ENCODE measurements at regions not wholly inside any gene's neighbourhood (a gene's known extent, or its start where the extent isn't known, plus 50 kb on each side); places are given as distances from the start of the nearest gene placed in this dataset.

DNA sequence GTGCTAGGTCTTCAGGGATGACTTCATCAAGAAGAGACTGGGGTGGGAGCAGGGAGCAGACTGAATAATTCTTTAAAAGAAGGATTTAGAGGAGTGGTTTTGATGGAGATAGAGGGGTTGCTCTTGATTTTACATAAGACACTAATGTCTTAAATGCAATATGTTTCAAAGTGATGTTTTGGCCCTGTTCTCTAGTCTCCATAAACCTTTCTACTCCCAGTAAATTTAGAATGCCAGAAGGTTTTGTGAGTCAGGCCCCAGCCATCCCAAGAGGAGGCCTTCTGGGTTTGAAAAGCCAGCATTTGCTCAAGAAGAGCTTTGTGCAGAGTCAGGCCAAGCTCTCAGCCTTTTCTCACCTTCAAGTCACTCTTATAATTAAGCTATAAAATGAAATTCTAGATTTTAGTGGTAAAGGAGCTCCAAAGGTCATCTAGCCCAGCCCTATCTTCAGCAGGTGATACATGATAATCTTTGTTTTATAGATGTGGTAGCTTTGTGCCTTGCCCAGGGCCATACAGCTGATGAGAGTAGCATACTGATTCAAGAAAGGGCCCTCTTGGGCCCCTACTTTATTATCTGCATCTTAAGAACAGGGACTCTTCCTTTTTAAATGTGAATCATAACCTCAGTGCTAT is 122.8 kb upstream of the MTNR1B start:
- DNase-seq = no peak

DNA sequence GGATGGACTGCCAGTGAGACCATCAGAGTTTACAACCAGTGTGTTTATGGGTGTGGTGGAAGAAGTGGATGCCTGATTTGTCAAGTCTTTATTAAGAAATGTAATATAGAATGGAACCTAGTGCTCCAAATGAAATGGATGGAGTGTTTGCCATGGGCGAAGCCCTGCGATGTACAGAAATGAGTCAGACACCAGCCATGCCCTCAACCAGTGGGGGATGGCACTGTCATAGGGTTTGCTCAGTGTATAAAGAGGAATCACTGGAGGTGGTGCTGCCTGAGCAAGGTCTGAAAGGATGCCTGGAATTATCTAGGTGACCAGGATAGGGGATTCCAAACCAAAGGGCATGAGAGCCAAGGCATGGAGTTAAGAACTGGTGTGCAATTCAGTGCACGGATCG is 120.9 kb upstream of the MTNR1B start:
- no peak for DNase-seq

DNA sequence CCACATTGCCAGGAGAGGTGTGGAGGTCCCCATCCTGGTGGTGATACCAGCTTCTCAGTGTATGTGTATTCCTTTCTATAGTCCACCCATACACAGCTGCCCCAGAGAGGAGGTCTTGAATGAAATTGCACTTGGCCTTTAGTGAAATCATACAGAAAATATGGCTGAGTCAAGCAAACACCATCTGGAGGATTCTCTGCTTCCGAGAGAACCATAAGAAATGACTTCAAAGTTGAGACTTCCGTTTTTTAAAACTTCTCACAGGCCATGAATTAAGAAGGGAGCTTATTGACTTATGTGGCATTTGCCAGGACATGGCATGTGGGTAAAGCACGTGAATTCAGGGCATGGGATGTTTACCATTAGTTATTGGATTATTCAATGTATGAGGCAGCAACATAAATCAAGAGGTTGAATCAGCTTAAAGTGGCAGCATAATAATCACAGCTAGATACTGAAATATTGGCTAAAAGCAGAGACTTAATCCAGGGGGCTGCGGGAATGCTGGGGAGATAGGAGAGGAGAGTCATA is 119.1 kb upstream of the MTNR1B start:
- no peak for DNase-seq

DNA sequence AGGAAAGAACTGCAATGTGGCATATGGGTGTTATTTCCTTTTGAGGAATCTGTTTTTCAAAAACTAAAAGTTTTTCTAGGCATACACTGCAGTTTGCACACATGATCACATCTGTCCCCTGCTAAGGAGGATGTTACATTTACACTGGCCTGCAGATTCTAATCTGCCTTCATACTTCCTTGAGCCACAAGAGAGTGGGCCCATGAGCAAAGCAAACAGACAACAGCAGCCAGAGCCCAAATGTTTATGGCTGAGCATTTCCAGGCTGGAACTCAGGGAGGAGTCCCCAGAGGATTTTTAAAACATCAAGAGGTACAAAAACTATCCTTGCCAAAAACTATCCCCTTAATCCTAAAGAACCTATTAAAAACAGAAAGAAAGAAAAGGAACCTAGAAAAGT is 117.2 kb upstream of the MTNR1B start:
- DNase-seq = no peak

DNA sequence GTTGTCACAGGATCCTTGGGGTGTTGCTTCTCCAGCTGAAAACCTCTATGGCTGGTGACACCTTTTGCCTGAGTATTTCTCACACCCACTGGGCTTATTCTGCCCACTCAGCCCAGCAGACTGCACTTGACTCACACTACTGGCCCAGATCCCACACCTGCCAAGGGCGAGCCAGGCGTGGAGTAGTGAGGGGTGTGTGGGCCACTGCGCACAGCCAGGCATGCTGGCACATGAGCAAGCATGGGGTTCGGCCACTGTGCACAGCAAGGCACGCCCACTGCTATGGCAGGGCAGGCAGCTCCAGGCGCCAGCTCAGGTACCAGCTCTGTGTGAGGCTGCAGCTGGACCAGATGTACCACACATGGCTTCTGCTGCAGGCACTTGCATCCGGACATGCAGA is 116.5 kb upstream of the MTNR1B start:
- DNase-seq = no peak

DNA sequence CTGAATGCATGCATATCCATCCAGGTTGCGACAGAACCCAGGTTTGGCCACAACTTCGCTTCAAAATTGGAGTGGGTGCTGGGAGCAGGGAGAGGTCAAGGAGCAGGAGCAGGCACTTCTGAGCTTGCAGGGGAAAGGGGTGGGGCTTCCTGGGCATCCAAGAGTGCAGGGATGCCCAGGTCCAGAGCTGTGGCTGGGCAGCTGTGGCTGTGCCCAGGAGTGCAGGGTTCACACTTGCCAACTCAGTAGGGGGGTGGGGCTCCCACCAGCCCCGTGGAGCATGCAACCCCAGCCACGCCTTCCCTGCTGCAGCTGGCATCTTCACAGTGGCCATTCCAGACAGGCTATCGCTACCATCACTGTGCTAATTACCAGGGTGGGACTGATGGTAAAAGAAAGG is 115.3 kb upstream of the MTNR1B start:
- DNase-seq = no peak

DNA sequence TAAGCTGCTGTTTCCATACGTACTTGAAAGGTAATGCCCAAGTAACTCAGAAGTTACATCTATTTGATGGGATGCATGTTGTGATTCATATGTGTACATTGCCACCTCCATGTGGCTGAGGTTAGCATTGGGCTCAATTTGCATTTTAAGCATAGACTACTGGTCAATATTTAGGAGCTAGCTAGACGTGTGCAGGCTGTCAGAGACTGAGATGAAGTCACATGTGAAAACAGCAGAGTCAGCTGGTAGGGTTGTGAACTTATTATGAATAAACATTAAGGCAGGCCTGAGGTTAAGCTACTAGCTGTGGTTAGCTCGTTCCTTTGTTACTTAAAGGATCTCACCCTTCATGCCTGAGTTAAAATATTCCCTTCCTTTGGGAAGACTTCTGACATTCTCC is 114.5 kb upstream of the MTNR1B start:
- no peak for DNase-seq

DNA sequence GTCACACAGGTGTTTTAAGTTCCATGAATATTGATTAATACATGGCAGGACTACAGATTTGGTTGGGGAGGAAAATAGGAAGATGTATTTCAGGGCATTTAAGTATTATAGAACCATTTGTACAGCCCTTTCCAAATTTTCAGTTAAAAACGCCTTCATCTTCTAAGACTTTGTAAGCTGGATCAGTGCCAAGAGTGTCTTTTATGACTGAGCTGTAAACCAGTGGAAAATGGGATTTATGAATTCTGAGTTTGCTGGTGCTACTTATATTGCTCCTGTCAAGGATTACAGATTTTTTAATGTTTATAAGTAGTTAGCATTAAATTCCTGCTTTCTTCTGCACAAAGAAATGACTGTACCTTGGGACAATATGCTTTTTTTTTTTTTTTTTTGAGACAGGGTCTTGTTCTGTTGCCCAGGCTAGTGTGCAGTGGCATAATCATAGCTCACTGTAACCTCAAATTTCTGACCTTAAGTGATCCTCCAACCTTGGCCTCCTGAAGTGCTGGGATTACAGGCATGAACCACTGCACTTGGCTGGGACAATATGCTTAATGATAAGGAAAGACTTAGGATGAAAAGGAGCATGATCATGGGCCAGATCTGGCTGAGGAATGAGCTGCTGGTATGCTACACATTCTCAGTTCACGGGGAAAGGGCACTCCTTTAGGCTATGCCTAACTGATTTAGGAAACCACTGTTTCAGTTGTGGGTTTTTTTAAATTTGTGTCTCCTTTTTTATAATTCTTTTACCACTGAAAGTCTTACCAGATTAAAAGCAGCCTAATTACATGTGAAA is 113.6 kb upstream of the MTNR1B start:
- DNase-seq = no peak

DNA sequence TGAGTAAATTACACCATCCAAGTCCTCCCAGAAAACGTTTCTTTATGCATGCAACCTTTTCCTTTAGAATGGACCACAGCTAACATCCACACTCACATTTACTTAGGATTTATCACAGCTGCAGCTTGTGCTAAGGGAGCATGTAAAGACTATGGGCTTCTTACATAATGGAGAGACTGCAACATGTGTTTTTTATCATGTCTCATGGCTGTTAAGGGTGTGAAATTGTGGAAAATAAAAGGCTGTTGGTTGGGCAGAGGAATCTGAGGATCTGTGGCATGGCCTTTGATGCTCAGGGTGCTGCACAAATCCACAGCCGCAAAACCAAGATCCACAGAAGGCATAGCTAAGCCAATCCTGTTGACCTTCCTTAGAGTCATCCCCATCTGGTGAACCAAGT is 112.0 kb upstream of the MTNR1B start:
- no peak for DNase-seq

DNA sequence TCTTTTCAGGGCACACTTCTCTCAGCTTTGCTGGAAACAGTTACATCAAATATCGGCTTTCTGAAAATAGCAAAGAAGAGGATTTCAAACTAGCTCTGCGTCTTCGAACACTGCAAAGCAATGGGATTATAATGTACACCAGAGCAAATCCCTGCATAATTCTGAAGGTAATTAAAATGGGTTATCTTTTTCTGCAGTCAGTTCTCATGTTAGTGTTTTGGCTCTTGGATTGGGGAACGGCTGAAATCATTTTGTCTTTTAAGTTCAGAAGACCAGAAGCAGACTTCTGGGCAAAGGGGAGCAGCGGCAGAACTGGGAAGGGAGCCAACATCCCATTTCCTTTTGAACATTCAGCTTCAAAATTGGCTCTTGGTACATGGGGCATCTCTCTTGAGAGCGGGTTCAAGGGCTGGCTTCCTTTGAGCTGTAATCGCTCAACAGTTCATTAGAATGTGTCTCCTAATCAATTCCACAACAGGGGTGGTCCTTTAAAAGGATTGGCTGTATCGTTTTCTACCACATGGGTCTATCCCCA is 110.2 kb upstream of the MTNR1B start:
- DNase-seq = no peak

DNA sequence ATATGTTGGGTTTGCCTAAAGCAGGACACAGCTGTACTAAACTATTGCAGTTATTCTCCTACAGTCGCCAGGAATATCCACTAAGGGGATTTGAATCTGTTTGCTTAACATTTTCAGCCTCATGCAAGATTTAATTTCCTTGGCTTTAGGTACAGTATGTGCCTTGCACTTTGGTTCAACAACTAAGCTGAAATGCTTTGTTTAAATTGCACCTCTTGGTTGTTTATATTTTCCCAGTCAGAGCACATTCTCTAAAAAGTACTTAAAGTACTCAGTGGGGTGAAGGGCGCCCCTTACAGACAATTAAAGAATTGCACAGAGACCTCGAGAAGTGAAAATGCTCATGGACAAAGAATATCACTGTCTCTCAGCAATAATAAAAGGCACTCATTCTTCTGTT is 107.8 kb upstream of the MTNR1B start:
- no peak for DNase-seq

DNA sequence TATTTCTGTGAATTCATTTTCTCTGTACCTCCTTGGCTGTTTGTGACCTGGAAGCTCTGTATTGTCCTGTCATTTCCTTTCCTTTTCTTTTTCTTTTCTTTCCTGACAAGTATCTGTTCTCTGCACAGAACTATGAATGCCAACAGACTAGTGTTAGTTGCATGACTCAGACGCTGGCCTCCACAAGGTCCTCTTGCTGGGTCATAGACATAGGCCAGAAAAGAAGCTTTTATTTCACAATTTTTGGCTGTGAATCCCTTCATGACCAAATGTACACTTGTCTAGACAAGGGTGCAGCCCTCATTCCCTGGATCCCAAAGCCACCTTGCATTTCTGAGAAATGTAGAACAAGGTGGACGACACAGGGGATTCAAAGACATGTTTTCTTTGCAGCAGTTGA is 104.1 kb upstream of the MTNR1B start:
- DNase-seq = no peak

DNA sequence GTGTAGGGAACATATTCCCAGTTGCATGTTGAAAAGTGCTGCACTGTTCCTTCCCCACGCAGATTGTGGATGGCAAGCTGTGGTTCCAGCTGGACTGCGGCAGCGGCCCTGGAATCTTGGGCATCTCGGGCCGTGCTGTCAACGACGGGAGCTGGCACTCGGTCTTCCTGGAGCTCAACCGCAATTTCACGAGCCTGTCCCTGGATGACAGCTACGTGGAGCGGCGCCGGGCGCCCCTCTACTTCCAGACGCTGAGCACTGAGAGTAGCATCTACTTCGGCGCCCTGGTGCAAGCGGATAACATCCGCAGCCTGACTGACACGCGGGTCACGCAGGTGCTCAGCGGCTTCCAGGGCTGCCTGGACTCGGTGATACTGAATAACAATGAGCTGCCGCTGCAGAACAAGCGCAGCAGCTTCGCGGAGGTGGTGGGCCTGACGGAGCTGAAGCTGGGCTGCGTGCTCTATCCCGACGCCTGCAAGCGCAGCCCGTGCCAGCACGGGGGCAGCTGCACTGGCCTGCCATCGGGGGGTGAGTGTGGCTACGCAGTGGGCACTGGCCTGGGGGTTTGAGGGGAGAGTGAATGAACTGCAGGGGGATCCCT is 102.7 kb upstream of the MTNR1B start:
- DNase-seq = no peak

DNA sequence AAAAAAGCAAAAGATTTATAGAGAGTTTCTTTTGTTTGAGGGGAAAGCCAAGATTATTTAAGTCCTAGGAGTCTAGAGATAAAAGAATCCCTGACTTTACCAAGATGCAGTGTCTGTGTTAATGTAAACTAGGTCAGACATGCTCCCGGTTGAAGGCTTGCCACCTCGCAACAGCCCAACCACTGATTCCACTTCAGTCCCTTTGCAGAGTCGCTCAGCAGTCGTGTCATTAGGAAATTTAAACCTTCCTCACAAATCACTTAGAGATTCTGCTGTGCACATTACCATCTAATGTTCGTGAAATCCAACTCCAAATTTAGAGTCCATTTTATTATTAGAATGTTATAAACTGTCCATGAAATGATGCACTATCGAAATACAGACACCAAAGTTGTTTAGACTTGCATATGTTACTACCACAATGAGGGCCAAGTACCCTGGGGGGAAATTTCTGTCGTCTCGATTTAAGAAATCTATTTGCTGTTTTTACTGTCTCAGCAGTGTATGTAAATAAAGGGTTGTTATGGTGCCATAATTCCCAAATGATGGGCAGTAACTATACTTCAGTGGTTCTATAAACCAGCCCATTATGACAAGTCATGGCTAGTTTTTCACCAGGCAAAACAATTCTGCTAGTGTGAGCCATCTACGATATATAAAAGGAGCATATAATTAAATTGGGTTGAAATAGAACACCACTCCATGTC is 101.4 kb upstream of the MTNR1B start:
- no peak for DNase-seq

DNA sequence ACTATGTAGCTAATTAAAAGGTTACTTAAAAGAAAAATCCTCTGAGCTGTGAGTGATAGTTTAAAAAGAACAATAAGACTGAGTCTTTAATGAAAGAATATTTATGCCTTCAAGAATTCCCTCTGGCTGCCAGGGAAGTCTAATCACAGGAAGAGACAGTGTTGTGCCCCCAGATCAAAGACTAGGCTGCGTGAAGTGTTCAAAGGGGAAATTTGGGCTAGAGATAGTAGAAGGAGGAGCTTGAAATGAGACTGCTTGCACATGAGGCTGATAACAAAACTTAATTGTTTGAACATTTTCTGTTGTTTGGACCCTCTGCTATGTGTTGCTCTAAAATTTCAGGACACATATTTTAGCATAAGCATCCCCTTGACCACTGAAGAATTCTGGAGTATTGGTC is 99.7 kb upstream of the MTNR1B start:
- DNase-seq = no peak

DNA sequence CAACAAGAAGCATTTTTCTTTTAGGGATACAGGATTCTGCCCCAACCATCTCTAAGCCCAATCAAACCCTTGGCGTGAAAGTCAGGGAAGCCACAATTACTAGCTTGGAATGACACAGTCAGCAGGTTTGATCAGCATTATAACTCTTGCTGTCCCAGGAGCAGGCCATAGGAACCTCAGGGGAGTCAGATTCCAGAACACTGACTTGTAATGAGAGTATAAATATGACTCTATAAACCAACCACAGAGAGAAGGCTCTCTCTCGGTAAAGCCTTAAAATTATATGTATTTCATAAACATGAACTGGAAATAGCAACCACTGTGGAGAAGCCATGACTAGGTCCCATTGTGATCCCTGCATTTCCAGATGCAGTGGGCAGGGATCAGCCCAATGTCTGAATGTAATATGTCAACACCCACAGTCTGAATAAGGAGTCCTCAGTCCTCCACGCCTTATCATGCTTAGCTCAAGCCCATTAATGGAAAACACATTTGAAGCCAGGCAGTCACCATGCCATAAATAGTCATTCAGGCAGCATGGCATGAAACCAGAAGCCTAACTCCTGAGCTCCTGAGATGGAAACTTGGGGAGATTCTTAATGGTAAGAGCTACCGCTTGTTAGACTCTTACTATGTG is 99.1 kb upstream of the MTNR1B start:
- no peak for DNase-seq

DNA sequence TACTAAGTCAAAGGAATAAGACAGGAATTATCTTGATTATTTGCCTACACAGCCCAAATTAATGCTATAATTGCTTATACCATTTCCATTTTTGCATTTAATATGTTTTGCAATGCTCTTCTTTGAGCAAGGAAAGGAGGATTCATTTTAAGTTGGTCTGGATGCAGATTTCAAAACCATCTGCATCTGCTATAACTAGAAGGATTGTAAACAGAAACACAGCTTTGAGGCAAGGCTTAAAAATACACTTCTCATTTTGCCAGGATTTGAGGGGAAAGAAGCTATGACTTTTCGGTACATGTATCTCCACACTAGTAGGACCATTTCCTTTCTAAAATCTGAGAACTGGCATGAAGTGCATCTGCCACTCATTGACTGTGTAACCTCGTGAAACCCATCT is 95.9 kb upstream of the MTNR1B start:
- DNase-seq = no peak

DNA sequence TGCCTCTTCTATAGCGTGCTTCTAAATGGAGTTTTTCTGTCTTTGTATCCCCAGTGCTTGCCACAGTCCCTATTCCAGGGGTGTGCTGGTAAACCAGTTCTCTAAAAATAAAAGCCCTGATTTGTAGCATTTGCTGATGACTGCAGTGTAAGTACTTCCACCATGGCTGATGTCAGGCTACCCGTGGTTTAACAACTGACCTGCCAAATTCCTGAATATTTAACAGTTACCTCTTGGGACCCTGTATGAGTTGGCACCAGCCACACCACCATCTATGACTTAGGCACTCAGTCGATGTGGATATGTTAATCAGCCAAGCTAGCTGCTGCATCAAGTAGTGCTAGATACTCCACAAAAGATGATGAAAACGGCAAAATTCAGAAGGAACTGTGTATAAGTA is 94.0 kb upstream of the MTNR1B start:
- DNase-seq = no peak

DNA sequence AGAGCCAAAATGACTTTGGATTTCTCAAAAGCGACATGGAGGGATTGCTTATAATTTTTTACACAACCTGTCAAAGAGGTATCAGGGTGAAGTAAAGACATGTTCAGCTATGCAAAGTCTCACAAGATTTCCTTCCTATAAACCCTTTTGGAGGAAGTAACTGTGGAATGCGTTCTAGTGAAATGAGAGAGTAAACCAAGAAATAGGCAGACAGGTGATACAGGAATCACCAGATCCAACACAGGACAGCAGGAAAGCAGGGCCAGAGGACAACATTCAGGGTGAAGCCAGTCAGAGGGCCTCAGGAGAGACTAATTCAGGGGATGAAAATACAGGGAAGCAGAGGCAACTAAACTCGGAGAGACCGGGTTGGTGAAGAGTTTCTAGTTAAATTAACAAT is 90.4 kb upstream of the MTNR1B start:
- DNase-seq = no peak

DNA sequence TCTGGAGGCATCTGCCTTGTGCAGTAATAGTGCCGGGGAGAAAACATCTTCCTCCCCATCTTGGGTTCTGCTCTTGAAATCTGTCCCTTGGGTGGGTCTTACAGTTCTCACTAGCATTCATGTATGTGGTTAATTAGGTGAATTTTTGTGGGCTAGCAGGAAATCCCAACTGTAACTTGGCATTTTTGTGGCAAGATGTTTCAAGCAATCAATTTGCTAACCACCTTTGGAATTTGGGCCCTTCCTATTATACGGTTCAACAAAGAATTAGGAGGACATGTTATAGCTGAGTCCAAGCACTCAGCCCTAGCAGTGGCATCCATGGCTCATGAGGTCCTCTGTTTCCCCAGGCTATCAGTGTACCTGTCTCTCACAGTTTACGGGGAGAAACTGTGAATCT is 89.1 kb upstream of the MTNR1B start:
- DNase-seq = no peak

DNA sequence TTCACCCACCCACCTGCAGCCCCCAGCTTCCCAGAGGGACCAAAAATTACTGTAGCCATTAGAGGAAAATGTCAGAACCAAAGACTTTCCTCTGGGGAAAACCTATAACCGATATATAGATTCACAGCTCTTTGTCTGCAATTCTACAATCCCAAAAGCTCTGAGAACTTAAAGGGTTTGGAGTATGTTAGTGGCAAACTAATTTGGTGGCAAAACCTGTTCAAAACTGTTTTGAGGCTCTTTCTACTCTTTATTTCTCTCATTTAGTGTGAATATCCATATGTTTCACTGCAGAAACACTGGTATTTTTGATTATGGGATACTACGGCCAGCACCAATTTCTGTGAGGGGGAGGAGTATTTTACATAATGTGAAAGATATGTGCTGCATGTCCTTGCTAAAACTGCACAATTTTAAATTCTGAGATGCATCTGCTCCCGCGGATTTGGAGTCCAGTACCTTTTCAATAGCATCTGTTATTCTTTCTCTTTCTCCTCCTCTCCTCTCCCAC is 87.5 kb upstream of the MTNR1B start:
- no peak for DNase-seq

DNA sequence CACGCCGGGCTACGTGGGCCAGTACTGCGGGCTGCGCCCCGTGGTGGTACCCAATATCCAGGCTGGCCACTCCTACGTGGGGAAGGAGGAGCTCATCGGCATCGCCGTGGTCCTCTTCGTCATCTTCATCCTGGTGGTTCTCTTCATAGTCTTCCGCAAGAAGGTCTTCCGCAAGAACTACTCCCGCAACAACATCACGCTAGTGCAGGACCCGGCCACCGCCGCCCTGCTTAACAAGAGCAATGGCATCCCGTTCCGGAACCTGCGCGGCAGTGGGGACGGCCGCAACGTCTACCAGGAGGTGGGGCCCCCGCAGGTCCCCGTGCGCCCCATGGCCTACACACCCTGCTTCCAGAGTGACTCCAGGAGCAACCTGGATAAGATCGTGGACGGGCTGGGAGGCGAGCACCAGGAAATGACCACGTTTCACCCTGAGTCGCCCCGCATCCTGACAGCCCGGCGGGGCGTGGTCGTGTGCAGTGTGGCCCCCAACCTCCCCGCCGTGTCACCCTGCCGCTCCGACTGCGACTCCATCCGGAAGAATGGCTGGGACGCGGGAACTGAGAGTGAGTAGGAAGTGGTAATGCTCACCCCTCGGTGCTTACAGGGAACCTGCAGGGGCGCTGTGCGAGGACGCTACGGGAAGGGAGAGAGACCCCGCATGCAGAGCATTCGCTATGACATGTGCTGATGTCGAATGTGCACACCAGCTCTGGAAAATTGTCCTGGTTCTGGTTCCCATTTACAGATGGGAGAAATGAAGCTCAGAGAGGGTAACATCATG is 86.4 kb upstream of the MTNR1B start:
- DNase-seq = no peak
